SK-N-SH treated with all-trans-retinoic acid at 6 μM for 48 hours (cell line): ENCODE measurements at regions not wholly inside any gene's neighbourhood (a gene's known extent, or its start where the extent isn't known, plus 50 kb on each side); places are given as distances from the start of the nearest gene placed in this dataset.

Source experiments
- ISL1 ChIP-seq: fragments of 250-450 bp; sonication (Bioruptor Pico); IDR thresholded peaks from 2 replicates; pipeline ENCODE4 v2.1.2; 2022; ENCODE audit warnings: mild to moderate bottlenecking, moderate library complexity
- PPARA ChIP-seq: fragments of 250-450 bp; sonication (Bioruptor Pico); IDR thresholded peaks from 2 replicates; pipeline ENCODE4 v1.5.0; 2020; ENCODE audit warnings: mild to moderate bottlenecking, borderline replicate concordance
- RARB ChIP-seq: fragments of 250-450 bp; sonication (Bioruptor Pico); IDR thresholded peaks from 2 replicates; pipeline ENCODE4 v1.8.0; 2021; ENCODE audit warnings: mild to moderate bottlenecking, moderate library complexity
- ZFP3 ChIP-seq: fragments of 250-450 bp; sonication (Bioruptor Pico); IDR thresholded peaks from 2 replicates; pipeline ENCODE4 v1.5.0; 2020; ENCODE audit warnings: mild to moderate bottlenecking, moderate library complexity
- ZNF565 ChIP-seq: fragments of 450-650 bp; formaldehyde crosslinking; conservative IDR thresholded peaks from 2 replicates; pipeline ENCODE4 v1.5.0; 2020; ENCODE audit warnings: low read depth, mild to moderate bottlenecking, moderate library complexity
- ZNF70 ChIP-seq: fragments of 450-650 bp; formaldehyde crosslinking; IDR thresholded peaks from 2 replicates; pipeline ENCODE4 v1.5.0; 2020; ENCODE audit warnings: mild to moderate bottlenecking, moderate library complexity
- ZNF8 ChIP-seq: fragments of 450-650 bp; formaldehyde crosslinking; IDR thresholded peaks from 2 replicates; pipeline ENCODE4 v1.5.0; 2020; ENCODE audit warnings: mild to moderate bottlenecking, moderate library complexity
- TF ChIP-seq, protein P1 (sequence below): fragments of 250-450 bp; sonication (Bioruptor Pico); IDR thresholded peaks from 2 replicates; pipeline ENCODE4 v1.5.1; 2021; ENCODE audit warnings: mild to moderate bottlenecking, moderate library complexity

DNA sequence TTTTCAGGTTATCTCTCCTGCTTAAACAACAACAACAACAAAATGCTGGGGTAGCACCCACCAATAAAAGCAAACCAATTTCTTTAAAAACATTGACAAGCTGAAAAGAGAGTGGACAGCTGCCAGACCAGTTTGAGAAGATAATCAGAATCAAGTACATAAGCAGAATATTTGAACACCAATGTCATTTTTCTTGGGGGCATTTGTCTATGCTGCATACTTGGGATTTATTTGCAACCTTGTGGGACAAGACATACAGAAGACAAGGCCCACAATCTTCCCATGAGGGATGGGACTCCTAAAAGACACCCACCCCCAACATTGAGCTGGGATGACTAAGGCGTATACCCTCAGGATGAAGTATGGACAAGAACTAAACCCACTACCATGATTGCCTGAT lies 62.2 kb upstream of the NXPH2 start:
- no peak for TF ChIP-seq PPARA
- no peak for TF ChIP-seq RARB (CRISPR knock-in tag)
- TF ChIP-seq ZNF70 (CRISPR knock-in tag), result no peak
- no peak for TF ChIP-seq ZNF8 (CRISPR knock-in tag)
- TF ChIP-seq ZNF565 (CRISPR knock-in tag), result no peak
- TF ChIP-seq, protein P1, sequence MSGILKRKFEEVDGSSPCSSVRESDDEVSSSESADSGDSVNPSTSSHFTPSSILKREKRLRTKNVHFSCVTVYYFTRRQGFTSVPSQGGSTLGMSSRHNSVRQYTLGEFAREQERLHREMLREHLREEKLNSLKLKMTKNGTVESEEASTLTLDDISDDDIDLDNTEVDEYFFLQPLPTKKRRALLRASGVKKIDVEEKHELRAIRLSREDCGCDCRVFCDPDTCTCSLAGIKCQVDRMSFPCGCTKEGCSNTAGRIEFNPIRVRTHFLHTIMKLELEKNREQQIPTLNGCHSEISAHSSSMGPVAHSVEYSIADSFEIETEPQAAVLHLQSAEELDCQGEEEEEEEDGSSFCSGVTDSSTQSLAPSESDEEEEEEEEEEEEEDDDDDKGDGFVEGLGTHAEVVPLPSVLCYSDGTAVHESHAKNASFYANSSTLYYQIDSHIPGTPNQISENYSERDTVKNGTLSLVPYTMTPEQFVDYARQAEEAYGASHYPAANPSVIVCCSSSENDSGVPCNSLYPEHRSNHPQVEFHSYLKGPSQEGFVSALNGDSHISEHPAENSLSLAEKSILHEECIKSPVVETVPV (CRISPR knock-in tag), result no peak
- TF ChIP-seq ISL1 (CRISPR knock-in tag), result no peak
- no peak for TF ChIP-seq ZFP3 (CRISPR knock-in tag)
